ENCODE measurements at regions not wholly inside any gene's neighbourhood (a gene's known extent, or its start where the extent isn't known, plus 50 kb on each side); places are given as distances from the start of the nearest gene placed in this dataset.

GRCh38 chr2:15719566-15720313 lies 128.1 kb downstream of the DDX1 start:
- no peak for DNase-seq

- no peak for DNase-seq
These were observed 129.1 kb downstream of the DDX1 start for GRCh38 chr2:15720561-15721307.

GRCh38 chr2:15721411-15722067 lies 129.9 kb downstream of the DDX1 start:
- DNase-seq = no peak

DNA sequence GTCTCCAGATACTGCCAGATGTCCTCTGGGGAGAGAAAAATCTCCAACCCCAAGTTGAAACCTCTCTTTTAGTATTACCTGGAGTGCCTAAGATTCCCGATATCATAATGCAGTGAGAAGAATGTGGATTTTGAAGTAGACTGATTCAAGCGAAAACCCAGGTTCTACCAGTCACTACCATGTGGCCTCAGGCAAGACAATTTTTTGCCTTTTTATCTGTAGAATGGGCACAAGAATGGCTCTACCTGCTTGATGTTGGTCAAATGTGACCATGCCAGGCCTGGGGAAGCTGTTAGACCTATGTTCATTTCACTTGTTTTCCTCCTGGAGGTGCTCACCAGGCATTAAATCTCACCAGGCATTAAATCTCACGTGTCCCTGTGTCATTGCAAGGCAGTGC lies 131.3 kb downstream of the DDX1 start:
- no peak for DNase-seq

GRCh38 chr2:15724235-15724634 lies 132.6 kb downstream of the DDX1 start:
- DNase-seq = no peak

DNA sequence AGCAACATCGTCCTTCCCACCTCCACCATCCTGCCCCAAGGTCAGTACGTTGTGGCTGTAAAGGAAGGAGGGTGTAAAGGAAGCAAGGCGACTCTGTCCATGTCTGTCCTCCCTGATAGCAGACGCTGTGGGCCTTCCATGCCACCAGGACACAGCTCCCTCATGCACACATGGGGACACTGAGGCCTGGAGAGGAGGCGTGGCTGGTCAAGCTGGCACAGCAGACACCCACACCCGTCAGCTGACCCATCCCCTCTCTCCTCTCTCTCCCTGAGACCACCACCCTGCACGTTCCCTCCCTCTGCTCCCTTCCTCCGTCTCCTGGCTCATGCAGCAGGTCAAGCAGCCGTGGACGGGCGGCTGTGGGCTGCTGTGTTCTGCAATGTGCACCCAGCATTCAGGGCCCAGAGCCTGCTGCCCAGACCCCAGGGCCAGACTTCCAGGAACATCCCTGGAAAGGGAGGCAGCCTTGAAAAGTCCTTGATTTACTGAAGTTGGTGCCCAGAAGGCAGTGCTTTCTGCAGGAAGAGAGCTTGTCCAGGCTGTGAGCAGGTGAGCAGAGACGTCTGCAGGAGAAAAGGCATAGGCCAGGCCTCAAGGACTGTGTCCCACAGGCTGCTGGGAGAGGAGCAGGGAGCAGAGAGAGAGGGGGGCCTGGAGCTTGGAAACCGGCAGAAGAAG lies 133.6 kb downstream of the DDX1 start:
- no peak for DNase-seq

GRCh38 chr2:15725782-15726112 lies 134.1 kb downstream of the DDX1 start:
- no peak for DNase-seq

- DNase-seq = no peak
These were observed 134.8 kb downstream of the DDX1 start for GRCh38 chr2:15726321-15727057.

DNA sequence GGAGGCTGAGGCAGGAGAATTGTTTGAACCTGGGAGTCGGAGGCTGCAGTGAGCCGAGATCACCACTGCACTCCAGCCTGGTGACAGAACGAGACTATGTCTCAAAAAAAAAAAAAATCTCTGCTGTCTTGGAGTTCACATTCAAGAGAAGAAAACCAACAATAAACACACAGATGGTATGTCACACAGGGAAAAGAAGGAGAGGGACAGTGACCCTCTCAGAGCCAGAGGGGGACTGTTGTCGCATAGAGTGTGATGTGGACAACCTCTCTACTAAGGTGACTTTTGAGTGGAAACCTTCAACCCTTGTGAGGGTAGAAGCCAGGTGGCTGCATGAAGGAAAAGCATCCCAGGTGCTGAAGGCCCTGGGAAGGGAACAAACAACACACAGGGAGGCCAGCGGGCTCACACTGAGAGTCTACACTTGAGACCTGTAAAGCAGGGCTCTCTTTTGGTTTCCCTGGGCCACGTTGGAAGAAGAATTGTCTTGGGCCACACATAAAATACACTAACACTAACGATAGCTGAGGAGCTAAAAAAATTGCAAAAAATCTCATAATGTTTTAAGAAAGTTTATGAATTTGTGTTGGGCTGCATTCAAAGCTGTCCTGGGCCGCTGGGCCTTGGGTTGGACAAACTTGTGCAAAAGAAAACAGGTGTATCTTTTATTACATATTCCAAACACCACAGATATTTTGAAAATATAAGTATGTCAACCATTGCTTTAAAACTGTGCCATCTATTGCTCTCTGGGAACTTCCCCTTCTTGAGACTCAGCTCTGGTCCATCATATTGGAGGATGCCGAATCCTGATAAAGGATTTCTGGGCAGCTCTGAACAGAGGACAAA lies 136.0 kb downstream of the DDX1 start:
- DNase-seq = no peak

GRCh38 chr2:15728245-15728938 lies 136.7 kb downstream of the DDX1 start:
- DNase-seq = no peak

DNA sequence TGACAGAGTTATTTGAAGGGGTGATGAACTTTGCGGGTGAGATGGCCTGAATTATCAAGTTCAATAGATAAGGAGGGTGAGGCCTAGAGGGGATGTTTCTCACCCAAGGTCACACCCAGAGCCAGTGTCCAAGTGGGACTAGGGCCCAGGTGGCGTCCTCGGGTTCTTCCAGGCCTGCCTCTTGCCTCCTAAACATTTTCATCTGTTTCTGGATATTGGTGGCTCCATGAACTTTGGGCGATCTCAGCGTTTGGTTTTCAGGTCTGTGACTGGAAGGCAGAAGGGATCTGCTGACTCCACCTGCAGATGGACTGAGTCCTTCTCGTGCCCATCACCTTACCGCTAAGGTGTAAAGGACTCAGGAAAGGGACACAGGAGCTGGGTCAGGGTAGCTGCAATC lies 137.3 kb downstream of the DDX1 start:
- DNase-seq = no peak

DNA sequence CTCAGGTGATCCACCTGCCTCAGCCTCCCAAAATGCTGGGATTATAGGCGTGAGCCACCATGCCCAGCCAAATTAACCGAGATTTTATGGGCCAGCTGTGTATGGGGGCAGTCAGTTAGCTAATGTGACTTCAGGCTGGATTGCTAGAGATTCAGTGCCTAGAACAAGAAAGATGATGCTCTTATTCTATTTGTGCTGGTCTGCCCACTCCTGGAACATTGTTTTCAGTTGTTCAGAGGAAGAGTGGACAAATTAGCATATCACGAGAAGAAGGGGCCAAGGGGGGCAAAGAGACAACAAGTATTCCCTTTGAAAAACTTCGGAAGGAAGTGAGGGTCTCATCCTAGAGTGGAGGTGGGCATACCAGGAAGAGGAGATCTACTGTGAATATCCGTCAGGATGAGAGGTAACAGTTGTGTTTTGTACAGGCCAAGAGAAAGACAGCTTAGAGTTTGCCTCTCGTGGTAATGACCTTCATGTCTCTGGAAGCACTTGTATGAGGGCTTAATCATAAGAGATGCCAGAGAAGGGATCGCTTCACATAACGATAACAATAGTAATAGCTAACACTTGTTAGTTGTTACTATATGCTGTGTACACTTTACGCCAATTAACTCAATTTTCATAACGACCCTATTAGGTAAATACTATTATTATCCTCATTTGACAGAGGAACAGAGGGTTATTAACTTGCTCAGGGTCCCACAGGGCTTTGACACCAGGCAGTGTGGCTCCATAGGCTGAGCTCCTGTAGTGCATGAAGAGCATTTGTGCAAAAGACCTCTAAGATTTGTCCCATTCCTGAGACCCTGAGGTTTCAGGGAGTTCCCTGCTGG lies 138.3 kb downstream of the DDX1 start:
- DNase-seq = no peak

DNA sequence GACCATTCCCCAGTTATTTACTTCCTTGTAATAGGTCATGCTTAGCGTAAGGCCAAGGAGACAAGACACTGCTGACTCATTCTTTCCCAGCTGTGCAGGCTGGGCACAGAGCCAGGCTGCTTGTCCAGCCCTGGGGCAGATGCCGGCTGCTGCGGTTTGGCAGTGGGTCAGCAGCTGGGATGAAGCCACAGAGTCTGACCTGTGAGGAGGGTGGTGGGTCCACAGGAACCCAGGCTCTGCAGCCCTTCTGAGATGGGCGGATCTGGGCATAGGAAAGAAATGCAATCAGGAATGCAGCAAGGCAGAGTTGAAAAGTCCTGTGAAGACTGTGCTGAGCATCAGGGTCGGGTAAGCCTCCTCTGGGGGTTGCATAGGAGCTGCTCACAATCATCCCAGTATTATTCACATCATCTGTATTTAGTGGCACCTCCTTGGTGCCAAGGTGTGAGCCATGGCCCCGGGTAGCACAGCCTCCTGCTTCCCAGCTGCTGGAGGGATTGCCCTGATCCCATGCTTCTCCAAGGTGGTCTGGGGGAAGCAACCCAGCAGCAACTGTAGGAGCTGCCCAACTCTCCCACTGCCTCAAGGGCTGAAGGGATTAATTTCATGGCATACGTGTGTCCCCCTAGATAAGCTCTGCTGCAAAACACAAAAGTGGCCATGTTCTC lies 139.0 kb downstream of the DDX1 start:
- DNase-seq = peak; percentile 64

DNA sequence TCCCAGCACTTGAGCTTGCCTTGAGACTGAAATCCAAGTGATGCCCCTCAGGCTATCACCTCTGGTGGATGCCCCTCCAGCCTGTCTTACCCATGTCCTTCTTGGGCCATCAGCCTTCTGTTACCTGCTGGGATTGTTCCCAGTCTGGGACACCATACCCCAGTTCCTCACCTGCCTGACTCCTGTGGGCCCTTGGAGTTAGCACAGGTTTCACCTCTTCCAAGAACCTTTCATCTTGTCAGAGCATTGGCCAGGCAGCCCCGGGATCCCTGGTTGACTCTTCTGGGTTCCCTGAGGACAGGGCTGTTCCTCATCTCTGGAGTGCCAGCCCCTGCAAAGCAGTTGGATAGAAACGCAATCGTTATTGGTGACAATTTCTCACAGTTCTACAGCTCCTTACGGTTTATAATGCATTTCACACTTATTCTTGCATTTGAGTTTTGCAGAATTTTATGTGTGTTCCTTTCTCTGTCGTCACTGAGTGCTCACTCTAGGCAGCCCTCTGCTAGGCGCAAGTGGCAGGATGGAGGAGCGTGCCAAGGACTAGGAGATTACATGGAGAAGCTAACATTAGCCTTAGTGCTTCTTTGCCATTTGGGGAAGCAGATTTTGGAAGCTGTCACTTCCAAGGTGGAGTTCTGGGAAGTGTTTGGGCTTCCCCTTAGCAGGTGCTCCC lies 139.7 kb downstream of the DDX1 start:
- no peak for DNase-seq

DNA sequence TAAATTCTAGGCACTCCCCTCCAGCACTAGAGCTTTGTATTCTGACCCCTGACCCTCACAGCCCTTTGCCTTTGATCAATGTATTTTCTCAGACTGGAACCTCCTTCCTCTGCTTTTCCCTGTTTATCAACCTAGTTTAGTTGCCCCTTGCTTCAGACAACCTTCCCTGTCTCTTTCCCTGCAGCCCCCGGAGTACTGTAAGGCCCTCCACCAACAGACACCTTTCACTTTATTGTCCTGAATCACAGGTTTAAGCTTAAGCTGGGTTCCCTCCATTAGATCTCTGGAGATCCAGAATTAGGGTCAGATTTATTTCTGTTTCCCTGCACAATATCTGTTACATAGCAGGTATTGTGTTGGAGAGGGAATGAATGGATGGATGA lies 140.2 kb downstream of the DDX1 start:
- no peak for DNase-seq

DNA sequence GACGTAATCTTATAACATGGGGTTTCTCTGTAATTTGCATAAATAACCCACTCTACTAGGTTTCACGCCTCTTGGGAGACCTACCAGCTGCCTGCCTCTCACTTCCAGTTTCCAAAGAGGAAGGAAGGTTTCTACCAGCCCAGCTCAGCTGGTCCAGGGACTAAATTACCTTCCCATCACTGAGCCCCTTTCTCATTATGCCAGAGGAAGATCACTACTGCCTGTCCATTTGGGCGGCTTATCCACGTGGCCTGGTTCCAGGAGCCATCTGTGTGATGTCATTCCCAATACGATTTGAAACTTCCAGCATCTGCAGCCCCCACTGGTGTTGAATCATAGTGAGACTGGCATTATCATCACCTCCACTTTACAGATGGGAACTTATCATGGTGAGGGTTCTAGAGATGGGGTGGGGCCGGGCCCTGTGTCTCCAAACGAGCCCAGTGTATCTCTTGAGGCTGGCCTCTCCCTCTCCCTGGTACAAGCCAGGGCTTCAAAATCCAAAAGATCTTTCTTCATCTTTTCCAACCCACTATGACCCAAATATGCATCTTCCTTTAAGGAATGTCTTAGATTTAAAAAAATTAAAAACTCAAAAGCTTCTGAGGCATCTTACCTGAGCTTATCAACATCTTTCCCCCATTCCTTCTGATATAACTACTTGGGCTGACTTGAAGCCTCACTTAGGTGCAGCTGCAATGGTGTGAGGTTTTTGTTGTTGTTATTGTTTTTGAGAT lies 140.8 kb downstream of the DDX1 start:
- no peak for DNase-seq

DNA sequence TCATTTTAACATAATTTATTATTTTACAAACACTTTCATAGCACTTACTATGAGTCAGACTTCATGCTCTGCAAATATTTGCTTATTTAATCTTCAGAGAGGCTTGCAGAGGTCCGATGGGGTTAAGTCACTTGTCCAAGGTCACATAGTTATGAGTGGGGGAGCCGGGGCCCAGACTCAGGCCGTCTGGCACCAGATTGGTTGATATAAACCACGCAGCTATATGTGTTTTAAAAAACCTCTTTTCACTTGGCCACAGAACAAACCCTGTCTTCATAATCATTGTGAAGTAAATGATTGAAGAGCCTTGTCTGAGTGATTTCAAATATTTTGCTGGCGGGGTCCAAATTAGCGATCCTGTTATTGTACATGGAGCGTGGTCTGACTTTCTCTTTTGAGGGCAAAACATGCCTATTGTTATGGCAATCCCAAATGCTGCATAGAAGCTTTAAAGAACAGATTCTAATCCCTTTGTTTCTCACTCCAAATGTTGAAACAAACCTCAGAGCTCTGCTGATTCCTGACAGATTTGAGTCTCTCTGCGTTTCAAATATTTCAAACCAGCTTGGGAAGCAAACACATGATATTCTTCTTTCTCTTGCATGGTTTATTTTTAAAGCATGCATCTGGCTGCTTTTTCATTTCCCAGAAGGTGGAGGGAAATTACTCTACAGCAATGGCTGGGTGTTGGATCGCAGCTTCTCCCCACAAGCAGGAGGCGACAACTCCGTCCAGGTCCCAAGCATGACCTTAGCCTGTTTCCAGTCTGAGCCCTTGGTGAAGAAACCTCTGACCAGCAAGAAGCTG lies 142.4 kb downstream of the DDX1 start:
- no peak for DNase-seq

Measured in right kidney (tissue), 1 donor.